ENCODE measurements at regions not wholly inside any gene's neighbourhood (a gene's known extent, or its start where the extent isn't known, plus 50 kb on each side); places are given as distances from the start of the nearest gene placed in this dataset.

DNA sequence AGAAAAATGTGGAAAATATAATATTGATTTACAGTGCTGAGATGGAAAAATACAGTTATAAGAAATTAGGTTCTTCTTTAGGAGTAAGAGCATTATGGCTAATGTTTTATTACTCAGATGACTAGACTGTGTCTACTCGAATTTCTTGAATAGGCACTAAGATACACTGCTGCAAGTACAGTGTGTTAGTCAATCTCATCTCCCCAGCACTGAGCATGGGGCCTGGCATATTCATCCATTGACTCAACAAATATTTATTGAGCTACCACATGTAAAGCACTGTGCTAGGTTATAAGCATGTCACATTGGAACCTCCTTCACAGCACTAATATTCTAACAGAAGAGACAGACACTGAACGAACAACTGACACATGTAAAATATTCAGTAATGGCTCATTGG, 242.5 kb upstream of the GPC6 start:
- Histone ChIP-seq H3F3A (ENCODE audit: insufficient read depth, low read depth) (no peaks in the 10 kb centered on the region), H3K79me2 (ENCODE audit: low read depth) (no peaks in the 10 kb centered on the region), H3K9me3 (ENCODE audit: insufficient read depth, low read depth) (no peaks in the 10 kb centered on the region), H3K9me2 (ENCODE audit: insufficient read depth) (no peaks in the 10 kb centered on the region), H4K20me1 (ENCODE audit: insufficient read depth) (no peaks in the 10 kb centered on the region), H3K4me1 (replicated peaks; ENCODE audit: insufficient read depth) (no peaks in the 10 kb centered on the region), H3K4me2 (no peak overlapping the region), H3K27ac (no peak overlapping the region), H3K27me3 (ENCODE audit: insufficient read depth, low read depth) (no peaks in the 10 kb centered on the region), H2AFZ (no peak overlapping the region), H3K4me3 (no peak overlapping the region), H3K36me3 (ENCODE audit: low read depth) (no peaks in the 10 kb centered on the region)
- TF ChIP-seq EZH2 (IDR thresholded peaks at IDR 0.05; ENCODE audit: low read depth) = no peak
- TF ChIP-seq, protein P1, sequence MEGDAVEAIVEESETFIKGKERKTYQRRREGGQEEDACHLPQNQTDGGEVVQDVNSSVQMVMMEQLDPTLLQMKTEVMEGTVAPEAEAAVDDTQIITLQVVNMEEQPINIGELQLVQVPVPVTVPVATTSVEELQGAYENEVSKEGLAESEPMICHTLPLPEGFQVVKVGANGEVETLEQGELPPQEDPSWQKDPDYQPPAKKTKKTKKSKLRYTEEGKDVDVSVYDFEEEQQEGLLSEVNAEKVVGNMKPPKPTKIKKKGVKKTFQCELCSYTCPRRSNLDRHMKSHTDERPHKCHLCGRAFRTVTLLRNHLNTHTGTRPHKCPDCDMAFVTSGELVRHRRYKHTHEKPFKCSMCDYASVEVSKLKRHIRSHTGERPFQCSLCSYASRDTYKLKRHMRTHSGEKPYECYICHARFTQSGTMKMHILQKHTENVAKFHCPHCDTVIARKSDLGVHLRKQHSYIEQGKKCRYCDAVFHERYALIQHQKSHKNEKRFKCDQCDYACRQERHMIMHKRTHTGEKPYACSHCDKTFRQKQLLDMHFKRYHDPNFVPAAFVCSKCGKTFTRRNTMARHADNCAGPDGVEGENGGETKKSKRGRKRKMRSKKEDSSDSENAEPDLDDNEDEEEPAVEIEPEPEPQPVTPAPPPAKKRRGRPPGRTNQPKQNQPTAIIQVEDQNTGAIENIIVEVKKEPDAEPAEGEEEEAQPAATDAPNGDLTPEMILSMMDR (conservative IDR thresholded peaks at IDR 0.05) = no peak
- BruUV-seq (replicated peaks) = no TSS peak
- intact Hi-C loops (cut with micrococcal nuclease; ENCODE audit: unreplicated experiment) = no loop called here
- POLR2A ChIA-PET (ENCODE audit: unreplicated experiment) = no interaction called here
- CTCF ChIA-PET = no interaction called here
- no peak for DNase-seq

DNA sequence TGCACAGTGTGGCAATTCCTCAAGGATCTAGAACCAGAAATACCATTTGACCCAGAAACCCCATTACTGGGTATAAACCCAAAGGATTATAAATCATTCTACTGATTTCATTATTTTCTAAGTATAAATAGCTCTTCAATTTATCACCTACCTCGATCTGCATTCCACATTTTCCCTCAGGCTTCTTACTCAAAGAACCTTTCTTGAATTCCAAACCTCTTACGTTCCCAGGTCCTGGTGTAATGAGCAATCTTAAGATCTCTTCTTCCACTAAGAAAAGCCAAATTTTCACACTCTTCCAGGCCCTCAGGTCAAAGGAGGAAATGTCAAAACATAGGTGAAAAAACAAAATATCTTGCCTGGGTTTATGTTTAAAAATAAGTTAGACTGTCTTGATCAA, 237.3 kb upstream of the GPC6 start:
- no peak overlapping the region for H3K4me3 ChIP-seq
- H4K20me1 ChIP-seq (ENCODE audit: insufficient read depth) = no peaks in the 10 kb centered on the region
- no peaks in the 10 kb centered on the region for H3F3A ChIP-seq (ENCODE audit: insufficient read depth, low read depth)
- no peaks in the 10 kb centered on the region for H3K27me3 ChIP-seq (ENCODE audit: insufficient read depth, low read depth)
- no TSS peak for BruUV-seq (replicated peaks)
- H2AFZ ChIP-seq = no peak overlapping the region
- ChIA-PET POLR2A (ENCODE audit: unreplicated experiment) (no interaction called here), CTCF (no interaction called here)
- TF ChIP-seq EZH2 (IDR thresholded peaks at IDR 0.05; ENCODE audit: low read depth) = no peak
- TF ChIP-seq, protein P1 (conservative IDR thresholded peaks at IDR 0.05) = no peak
- no peak overlapping the region for H3K27ac ChIP-seq
- H3K4me1 ChIP-seq (replicated peaks; ENCODE audit: insufficient read depth) = no peaks in the 10 kb centered on the region
- no peak overlapping the region for H3K4me2 ChIP-seq
- H3K79me2 ChIP-seq (ENCODE audit: low read depth) = no peaks in the 10 kb centered on the region
- H3K9me2 ChIP-seq (ENCODE audit: insufficient read depth) = no peaks in the 10 kb centered on the region
- DNase-seq = no peak
- intact Hi-C loops (cut with micrococcal nuclease; ENCODE audit: unreplicated experiment) = no loop called here
- no peaks in the 10 kb centered on the region for H3K9me3 ChIP-seq (ENCODE audit: insufficient read depth, low read depth)
- no peaks in the 10 kb centered on the region for H3K36me3 ChIP-seq (ENCODE audit: low read depth)

DNA sequence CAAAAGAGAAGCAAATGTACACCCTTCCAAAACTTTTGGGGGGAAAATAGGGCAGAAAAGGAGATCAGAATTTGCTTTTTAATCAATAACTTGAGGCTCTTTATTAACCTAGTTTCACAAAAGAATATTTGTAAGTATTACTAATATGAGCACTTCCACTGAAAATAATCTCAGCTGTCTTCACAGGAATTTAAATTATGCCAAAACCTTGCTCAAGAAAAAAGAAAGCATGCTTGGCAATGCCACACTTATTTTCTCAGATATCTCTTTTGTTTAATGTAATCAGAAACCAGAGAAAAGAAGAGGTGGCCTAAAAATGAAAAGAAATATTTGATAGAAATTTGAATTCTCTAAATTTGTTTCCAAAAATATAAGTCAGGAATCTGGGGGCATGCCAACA, 234.9 kb upstream of the GPC6 start:
- no peaks in the 10 kb centered on the region for H4K20me1 ChIP-seq (ENCODE audit: insufficient read depth)
- H3K4me1 ChIP-seq (replicated peaks; ENCODE audit: insufficient read depth) = no peaks in the 10 kb centered on the region
- H3K4me3 ChIP-seq = no peak overlapping the region
- intact Hi-C loops (cut with micrococcal nuclease; ENCODE audit: unreplicated experiment) = no loop called here
- no peak overlapping the region for H3K27ac ChIP-seq
- H3K4me2 ChIP-seq = no peak overlapping the region
- no peaks in the 10 kb centered on the region for H3K79me2 ChIP-seq (ENCODE audit: low read depth)
- TF ChIP-seq, protein P1 (conservative IDR thresholded peaks at IDR 0.05) = no peak
- TF ChIP-seq EZH2 (IDR thresholded peaks at IDR 0.05; ENCODE audit: low read depth) = no peak
- CTCF ChIA-PET = no interaction called here
- no peak for DNase-seq
- BruUV-seq (replicated peaks) = no TSS peak
- POLR2A ChIA-PET (ENCODE audit: unreplicated experiment) = no interaction called here
- H2AFZ ChIP-seq = no peak overlapping the region
- no peaks in the 10 kb centered on the region for H3K9me2 ChIP-seq (ENCODE audit: insufficient read depth)
- no peaks in the 10 kb centered on the region for H3K9me3 ChIP-seq (ENCODE audit: insufficient read depth, low read depth)
- no peaks in the 10 kb centered on the region for H3K36me3 ChIP-seq (ENCODE audit: low read depth)
- H3F3A ChIP-seq (ENCODE audit: insufficient read depth, low read depth) = no peaks in the 10 kb centered on the region
- no peaks in the 10 kb centered on the region for H3K27me3 ChIP-seq (ENCODE audit: insufficient read depth, low read depth)
